GM18858 (cell line): ENCODE measurements at regions not wholly inside any gene's neighbourhood (a gene's known extent, or its start where the extent isn't known, plus 50 kb on each side); places are given as distances from the start of the nearest gene placed in this dataset.

Experiments used
- ATAC-seq: cut with Tn5 transposase; IDR thresholded peaks from one replicate; pipeline ENCODE4 v1.9.1; 2021; ENCODE audit not compliant: unreplicated experiment

GRCh38 chr10:128907155-128907941 is 559.7 kb upstream of the MGMT start:
- ATAC-seq: no peak

GRCh38 chr10:128908099-128908498 is 558.9 kb upstream of the MGMT start:
- no peak for ATAC-seq

GRCh38 chr10:128908499-128908898 is 558.5 kb upstream of the MGMT start:
- ATAC-seq: no peak

DNA sequence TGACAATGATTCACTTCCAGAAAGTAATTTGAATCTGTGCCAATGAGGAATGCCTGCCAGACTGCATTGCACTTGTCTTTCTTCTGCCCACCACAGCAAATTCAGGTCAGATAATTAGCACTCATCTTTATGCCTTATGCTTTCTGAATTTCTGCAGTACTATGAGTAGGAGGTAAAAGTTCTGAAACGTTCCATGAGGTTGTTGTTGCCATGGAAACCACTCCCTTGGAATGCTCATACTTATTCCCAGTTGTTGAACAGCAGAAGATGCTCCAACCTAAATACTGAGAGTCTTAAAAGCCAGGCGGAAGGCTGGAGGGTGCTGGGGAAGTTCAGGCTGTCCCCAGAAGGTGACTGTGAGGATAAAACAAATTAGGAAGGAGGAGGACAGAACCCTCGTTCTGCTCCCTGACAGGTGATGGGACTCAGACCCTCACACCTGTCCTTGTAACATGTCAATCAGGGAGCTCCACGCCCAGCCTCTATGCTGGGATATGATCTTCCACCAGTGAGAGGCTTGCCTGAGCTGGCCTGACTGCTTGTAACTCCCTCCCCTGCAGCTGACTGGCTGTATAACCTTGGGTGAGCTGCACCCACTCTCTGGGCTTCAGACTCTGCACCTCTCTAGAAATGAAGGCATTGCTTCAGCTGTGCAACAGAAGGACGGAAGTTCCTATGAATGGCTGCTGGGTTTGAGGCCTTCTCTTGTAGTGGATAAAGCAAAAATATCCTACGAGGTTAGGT is 554.3 kb upstream of the MGMT start:
- ATAC-seq: no peak

DNA sequence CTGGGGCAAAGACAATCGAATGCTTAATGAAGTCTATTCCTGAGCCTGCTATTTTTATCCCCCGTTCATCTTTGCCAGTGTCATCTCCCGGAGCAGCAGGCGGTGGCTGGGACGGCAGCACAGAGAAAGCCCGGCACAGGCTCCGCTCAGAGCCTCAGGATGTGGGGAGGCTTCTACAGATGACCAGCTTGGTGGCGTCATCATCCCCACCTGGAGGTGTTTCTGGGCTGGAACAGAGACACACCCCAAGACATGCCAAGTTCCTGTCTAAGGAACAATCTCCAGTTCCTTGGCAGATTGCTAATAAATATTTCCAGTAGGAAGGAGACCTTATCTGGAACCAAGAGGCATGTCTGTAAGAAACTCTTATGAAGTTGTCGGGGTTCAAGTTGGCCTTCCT is 552.4 kb upstream of the MGMT start:
- no peak for ATAC-seq

DNA sequence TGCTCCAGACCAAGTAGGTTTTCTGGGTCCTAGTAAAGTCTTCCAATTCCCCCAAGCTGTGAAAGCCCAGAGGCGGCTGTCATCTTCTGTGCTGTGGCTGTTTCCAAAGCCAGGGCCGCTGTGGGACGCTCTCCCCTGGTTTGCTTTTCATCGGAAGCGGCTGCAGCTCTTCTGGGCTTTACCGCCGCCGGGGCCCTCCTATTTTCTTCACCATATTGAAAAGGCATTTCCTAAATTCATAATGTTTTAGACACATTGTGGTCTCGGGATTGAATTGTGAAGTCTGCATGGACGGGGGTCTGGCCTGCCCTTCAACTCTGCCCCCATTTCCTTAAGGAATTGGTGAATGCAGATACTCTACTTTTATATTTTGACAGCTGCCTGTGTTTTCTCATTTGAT is 551.4 kb upstream of the MGMT start:
- ATAC-seq: no peak

- no peak for ATAC-seq
These were observed 550.7 kb upstream of the MGMT start for GRCh38 chr10:128916383-128916782.

DNA sequence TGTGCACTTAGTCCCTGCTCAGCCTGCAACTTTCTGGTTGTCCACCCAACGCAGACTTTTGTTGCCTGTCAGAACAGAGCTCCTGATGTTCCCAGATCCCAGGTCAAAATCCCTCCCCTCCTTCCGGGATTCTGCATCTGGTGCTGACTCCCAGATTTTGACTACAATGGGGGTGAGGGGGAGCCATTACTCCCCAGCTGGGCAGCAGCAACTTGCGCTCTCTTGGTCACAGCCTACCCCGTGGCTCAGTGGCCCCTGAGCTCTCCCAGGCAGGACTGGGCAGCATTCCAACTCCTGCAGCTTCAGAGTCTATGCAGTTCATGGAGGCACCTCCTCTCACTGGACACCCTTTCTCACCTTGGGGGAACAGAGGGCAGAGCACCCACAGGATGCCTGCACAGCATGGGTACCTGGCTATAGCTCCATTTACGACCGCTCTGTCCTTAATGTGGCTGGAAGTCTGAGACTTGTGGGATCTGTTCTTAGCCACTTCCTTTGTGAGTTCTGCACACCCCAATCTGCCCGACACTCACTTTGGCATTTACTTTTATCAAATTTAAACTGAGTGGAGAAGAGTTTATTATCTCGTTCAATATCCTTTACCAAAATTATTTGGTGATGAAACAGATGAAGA is 545.5 kb upstream of the MGMT start:
- no peak for ATAC-seq

GRCh38 chr10:128922172-128922571 is 544.9 kb upstream of the MGMT start:
- ATAC-seq: no peak

- ATAC-seq: no peak
These were observed 544.3 kb upstream of the MGMT start for GRCh38 chr10:128922619-128923196.

- no peak for ATAC-seq
These were observed 542.1 kb upstream of the MGMT start for GRCh38 chr10:128924918-128925317.

GRCh38 chr10:128926711-128927110 is 540.3 kb upstream of the MGMT start:
- no peak for ATAC-seq

DNA sequence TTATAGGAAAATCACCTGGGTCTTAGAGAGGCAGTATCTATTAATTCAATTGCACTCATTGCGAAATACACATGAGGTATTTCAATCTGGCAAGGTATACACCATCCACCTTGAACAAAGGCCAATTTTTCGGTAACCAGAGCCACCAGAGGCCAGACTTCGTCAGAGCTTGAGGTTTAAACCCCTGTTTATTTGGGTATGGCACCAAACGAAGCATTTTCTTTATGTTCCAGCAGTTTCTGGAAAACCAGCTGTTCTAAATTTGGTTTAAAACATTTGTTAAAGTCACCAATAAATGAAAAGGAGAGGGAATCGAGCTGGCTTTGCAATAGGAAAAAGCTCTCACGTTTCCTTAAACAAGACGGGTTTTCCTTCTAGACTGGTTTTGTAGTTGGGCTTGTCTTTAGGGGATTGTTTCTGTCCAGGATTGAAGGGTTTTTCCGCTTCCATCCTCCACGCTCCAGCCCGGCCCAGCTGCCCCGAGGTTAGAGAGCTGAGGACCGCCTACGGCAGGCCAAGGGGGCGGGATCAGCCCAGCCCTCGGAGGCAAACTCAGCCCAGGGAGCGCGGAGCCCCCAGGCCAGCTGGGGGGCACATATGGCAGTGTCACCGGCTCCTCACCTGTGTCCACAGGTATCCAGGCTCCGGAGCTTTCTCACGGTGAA is 539.4 kb upstream of the MGMT start:
- no peak for ATAC-seq

GRCh38 chr10:128928231-128928836 is 538.7 kb upstream of the MGMT start:
- ATAC-seq: no peak

GRCh38 chr10:128929131-128929530 is 537.9 kb upstream of the MGMT start:
- no peak for ATAC-seq

- no peak for ATAC-seq
These were observed 537.3 kb upstream of the MGMT start for GRCh38 chr10:128929767-128930166.

GRCh38 chr10:128930515-128930914 is 536.5 kb upstream of the MGMT start:
- ATAC-seq: no peak

DNA sequence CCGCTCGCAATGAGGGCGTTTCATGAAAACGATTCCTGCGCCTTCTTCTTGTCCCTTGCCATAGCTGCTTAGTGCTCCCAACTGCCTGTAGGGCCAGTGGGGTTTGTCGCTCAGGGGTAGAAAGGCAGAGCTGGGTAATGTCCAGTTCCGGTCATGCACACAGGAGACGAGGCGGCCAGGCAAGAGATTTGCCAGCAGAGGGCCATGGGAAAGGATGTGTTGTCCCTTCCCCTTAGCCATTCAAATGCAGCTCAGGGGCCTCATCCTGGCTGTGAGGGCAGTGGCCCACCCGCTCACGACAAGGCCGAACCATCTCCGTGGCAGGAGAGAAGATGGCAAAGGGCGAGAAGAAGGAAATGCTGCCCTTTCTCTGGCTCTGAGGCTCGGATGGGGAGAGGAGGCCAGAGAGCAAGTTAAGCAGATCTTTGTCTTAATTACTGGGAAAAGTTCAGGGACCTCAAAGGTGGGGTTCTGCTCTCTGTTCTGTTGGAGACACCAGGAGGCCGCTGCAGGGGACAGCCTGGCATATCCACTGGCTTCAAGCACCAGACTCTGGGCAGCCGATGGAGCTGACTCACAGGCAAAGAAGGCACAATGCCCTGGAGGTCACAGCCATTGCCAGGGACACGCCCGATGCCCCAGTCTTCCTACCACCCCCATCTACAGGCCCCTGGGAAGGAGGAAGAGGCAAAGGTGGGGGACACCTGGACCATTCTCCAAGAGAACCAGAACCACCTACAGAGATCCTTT is 534.8 kb upstream of the MGMT start:
- ATAC-seq: no peak

DNA sequence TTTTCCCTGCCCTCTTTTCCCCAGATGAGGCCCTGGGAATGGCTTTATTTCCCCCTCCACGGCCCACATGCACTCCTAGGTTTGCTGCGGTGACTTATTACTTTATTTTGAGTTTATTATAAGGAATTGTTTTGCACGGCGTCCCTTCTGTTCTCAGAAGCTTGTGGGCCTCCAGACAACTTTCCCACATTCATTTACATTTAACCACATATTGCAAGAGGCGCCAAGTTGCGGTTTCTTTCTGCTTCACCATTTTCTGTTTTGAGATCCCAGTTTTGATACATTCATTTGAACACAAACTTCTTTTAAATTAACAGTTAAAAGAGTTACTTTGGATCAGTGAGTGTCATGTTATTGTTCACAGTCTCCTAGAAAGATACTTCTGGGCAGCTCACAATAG is 532.5 kb upstream of the MGMT start:
- ATAC-seq: no peak

DNA sequence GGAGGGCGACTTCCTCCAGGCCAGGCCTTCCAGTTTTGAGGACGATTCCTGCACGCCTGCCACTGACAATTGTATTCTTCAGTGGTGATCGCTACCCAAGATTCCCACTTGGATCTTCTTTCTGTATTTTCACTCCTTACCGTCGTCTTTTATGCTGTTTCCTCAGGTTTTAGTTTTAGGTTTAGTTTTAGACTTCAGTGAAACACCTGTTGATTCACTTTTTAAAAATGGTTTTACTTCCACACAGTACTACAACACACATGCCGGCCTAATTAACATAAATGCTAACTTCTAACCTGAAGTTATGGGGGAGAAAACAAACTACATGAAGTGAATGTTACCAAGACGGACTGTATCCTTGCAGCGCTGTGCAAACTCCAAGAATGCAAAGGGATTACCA is 530.6 kb upstream of the MGMT start:
- no peak for ATAC-seq
